ENCODE measurements at regions not wholly inside any gene's neighbourhood (a gene's known extent, or its start where the extent isn't known, plus 50 kb on each side); places are given as distances from the start of the nearest gene placed in this dataset.

DNA sequence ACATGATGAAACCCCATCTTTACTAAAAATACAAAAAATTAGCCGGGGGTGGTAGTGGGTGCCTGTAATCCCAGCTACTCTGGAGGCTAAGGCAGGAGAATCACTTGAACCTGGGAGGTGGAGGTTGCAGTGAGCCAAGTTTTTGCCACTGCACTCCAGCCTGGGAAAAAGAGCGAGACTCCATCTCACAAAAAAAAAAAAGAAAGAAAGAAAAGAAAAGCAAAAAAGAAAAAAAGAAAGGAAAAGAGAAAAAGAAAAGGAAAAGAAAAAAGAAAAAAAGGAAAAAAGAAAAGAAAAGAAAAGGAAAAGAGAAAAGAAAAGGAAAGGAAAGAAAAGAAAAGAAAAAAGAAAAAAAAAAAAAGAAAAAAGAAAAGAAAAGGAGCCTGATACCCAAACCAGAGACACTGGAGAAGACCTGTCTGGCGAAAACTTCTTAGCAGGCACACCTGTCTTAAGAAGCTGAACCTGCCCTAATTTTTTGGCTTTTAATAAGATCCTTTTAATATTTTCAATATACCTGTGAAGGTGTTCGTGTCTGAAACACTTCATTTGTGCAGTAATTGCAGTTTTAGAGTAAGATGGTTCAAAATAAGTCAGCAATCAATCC is 164.7 kb upstream of the IRX2 start:
- no peak for DNase-seq (ENCODE audit: low read depth in 1 of 2, low spot score in 2 of 2)

DNA sequence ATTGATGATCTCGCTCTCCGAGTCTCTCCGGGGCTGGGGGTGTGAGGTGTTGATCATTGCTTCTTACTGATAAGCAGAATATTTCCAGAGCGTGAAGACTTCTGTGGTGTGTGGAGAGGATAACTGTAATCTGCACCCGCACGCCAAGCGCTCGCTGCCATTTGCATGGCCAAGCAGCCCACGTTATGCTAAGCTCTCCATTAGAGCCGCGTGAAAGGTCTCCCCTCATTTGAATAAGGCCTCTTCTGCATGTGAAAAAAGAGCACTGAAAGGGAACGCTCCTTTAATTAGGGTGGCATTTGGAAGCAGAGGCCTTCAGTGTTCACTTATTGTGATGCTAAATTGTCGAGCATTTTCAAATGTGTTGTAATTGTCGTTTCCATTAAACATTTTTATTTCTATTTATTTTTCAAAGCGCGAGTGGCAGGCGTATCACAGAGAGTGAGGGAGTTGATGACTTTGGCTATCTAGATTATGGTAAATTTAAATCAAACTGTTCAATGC is 163.6 kb upstream of the IRX2 start:
- H3K9me3 ChIP-seq (replicated peaks), result peaks cover 41% of the 10 kb centered on the region
- H3K4me1 ChIP-seq (replicated peaks), result no peaks in the 10 kb centered on the region
- no peaks in the 10 kb centered on the region for H3K36me3 ChIP-seq
- peak in 1 of 2 experiments; percentile 40 for DNase-seq (ENCODE audit: low read depth in 1 of 2, low spot score in 2 of 2)
- H3K27me3 ChIP-seq (replicated peaks), result no peaks in the 10 kb centered on the region
- H3K4me3 ChIP-seq, result no peak overlapping the region
- H3K27ac ChIP-seq, result no peak overlapping the region

More for the DNA sequence above, 164.7 kb upstream of the IRX2 start:
- Histone ChIP-seq H3K27me3 (replicated peaks) (no peaks in the 10 kb centered on the region), H3K9me3 (replicated peaks) (peaks cover 52% of the 10 kb centered on the region), H3K36me3 (no peaks in the 10 kb centered on the region), H3K4me1 (replicated peaks) (no peaks in the 10 kb centered on the region), H3K4me3 (no peak overlapping the region), H3K27ac (no peak overlapping the region)

DNA sequence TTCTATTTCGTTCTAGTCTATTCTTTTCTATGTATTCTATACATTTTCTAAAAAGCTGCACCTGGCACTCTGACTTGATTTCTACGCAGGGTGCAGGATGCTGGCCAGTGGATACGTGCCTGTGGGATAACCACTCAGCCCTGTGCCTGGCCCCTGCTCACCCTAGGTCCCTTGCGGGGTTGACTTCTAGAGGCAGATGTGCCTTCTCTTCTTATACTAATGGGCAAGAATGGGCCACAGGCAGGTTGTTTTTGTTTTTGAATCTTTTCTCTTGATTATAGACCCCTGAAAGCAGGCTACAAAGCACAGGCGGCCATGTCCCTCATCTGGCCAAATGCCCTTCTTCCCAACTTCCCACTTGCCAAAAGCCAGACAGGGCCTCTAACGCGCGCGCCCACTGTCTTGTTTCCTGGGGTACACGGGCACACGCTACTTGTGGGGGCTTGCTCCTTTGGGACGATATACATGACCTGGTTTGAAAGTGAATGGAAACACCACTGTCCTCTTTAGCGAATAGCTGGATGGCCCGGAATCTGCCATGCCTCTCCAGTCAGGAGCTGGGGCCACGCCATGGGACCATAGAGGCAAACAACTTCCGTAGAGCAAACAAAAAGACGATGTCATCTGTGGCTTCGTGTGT is 162.7 kb upstream of the IRX2 start:
- H3K36me3 ChIP-seq, result no peaks in the 10 kb centered on the region
- peak in 1 of 2 experiments; percentile 29 for DNase-seq (ENCODE audit: low read depth in 1 of 2, low spot score in 2 of 2)
- H3K4me3 ChIP-seq, result no peak overlapping the region
- H3K27me3 ChIP-seq (replicated peaks), result no peaks in the 10 kb centered on the region
- H3K4me1 ChIP-seq (replicated peaks), result no peaks in the 10 kb centered on the region
- no peak overlapping the region for H3K27ac ChIP-seq
- H3K9me3 ChIP-seq (replicated peaks), result peaks cover 34% of the 10 kb centered on the region

DNA sequence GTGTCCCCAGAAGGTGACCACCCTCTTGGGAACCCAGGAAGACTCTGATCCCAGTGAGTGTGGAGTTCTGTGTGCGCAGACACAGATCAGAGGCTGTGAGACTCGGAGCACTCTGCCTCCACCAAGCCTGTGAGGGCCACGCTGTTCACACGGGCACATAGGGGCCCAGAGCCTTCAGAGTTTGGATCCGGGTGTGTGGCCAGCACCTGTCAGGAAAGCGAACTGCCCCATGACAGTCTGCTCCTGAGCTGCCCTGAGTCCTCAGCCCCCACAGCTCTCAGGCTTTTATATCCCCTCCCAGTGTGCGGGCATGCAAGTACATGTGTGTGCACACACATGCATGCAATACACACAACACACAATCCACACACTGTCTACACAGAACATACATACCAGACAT is 161.8 kb upstream of the IRX2 start:
- H3K27me3 ChIP-seq (replicated peaks), result no peaks in the 10 kb centered on the region
- no peak overlapping the region for H3K27ac ChIP-seq

DNA sequence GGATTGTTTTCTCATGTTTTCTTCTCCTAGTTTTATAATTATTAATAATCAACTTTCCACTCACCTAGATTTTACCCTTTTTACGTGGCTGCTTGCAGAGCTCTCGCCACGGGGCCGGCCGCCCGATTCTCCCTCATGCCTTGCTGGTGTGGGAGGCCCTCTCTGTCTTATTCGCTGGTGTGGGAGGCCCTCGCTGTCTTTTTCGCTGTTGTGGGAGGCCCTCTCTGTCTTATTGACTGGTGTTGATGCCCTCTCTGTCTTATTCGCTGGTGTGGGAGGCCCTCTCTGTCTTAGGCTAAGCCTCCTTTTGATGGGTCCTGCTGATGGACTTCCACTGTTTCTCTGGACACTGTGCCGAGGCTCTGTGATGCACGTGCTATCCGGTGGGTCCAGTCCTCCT is 161.3 kb upstream of the IRX2 start:
- no peaks in the 10 kb centered on the region for H3K4me1 ChIP-seq (replicated peaks)
- peak in 1 of 2 experiments; percentile 34 for DNase-seq (ENCODE audit: low read depth in 1 of 2, low spot score in 2 of 2)
- H3K27ac ChIP-seq, result no peak overlapping the region
- H3K4me3 ChIP-seq, result no peak overlapping the region
- no peaks in the 10 kb centered on the region for H3K27me3 ChIP-seq (replicated peaks)
- no peaks in the 10 kb centered on the region for H3K36me3 ChIP-seq
- peaks cover 29% of the 10 kb centered on the region for H3K9me3 ChIP-seq (replicated peaks)

More for the DNA sequence above, 161.8 kb upstream of the IRX2 start:
- H3K9me3 ChIP-seq (replicated peaks), result peaks cover 31% of the 10 kb centered on the region
- no peaks in the 10 kb centered on the region for H3K36me3 ChIP-seq
- peak in 1 of 2 experiments; percentile 28 for DNase-seq (ENCODE audit: low read depth in 1 of 2, low spot score in 2 of 2)
- H3K4me3 ChIP-seq, result no peak overlapping the region
- H3K4me1 ChIP-seq (replicated peaks), result no peaks in the 10 kb centered on the region

DNA sequence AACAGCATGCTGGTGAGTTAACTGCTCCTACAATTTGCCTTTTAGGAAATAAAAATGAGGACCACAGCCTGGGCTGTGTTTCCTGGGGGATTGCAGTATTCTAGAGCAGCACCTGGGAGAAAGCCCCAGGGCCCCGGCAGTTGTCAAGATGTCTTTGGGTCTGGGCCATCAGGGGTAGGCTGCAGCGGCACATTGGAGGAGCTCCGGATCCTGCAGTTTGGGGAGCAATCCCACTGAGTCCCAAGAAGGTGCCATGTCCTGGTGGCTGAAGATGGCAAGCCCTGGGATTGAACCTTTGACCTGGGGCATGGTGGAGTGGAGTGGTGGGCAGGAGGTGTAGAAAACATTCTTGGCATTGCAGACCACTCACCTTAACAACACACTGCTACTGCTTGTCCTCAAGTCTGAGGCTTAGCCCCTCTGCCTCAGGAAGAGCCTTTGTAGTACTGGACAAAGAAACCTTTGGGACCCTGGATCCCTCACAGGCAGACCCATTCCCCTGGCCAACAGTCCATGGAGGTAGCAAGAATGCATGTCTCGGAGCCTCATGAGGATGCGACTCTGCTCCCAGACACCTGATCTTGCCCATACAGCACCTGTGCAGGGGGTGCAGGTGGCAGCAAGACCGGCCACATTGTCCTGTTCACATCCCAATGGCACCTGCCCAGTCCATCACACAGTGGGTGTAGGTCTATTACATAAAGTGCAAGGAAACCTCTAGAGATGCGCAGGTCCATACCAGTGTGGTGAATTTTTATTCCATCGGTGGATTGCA is 159.1 kb upstream of the IRX2 start:
- Histone ChIP-seq H3K4me3 (no peak overlapping the region), H3K36me3 (no peaks in the 10 kb centered on the region), H3K9me3 (replicated peaks) (peaks cover 27% of the 10 kb centered on the region), H3K27me3 (replicated peaks) (no peaks in the 10 kb centered on the region), H3K27ac (no peak overlapping the region), H3K4me1 (replicated peaks) (no peaks in the 10 kb centered on the region)
- peak in 1 of 2 experiments; percentile 35 for DNase-seq (ENCODE audit: low read depth in 1 of 2, low spot score in 2 of 2)

DNA sequence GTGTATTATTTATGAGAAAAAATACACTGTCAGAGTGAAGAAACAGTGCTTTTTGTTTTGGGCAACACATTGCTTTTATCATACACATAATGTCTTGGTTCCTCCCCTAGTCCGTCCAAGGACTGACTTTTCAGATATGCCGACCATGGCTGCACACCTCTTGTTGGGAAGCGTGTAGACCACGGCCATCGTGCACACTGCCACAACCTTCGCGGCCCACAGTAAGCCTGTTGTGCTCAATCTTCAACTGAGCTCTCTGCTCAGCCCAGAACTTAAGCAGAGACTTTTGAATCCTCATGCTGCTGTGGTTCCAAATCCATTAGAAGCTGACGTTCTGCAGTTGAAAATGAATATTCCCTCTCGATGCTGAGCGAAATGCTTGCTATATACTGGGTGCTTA is 157.6 kb upstream of the IRX2 start:
- no peaks in the 10 kb centered on the region for H3K27me3 ChIP-seq (replicated peaks)
- DNase-seq (ENCODE audit: low read depth in 1 of 2, low spot score in 2 of 2), result peak in 1 of 2 experiments; percentile 22

DNA sequence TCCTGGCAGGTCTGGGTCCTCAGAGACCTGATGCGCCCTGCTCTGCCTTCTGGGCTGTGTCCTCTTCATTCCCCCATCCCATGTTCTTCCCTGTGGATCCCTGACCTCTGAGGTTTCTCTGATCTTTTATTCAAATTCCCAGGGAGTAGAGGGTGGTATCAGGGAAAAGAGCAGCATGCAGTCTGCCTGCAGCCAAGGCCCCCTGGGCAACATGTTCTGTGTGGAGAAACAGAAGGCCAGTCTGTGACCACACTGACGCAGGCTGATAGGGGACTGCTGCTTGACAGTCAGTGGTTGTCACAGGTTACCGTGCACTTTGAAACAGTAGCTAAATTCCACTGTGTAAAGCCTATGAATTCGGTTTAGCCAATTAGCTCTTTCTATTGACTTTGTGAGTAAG is 156.6 kb upstream of the IRX2 start:
- peaks cover 23% of the 10 kb centered on the region for H3K9me3 ChIP-seq (replicated peaks)
- no peak overlapping the region for H3K27ac ChIP-seq
- no peak overlapping the region for H3K4me3 ChIP-seq
- DNase-seq (ENCODE audit: low read depth in 1 of 2, low spot score in 2 of 2), result no peak
- H3K27me3 ChIP-seq (replicated peaks), result no peaks in the 10 kb centered on the region
- H3K36me3 ChIP-seq, result no peaks in the 10 kb centered on the region
- H3K4me1 ChIP-seq (replicated peaks), result no peaks in the 10 kb centered on the region

More for the DNA sequence above, 157.6 kb upstream of the IRX2 start:
- Histone ChIP-seq H3K4me1 (replicated peaks) (no peaks in the 10 kb centered on the region), H3K36me3 (no peaks in the 10 kb centered on the region), H3K4me3 (no peak overlapping the region), H3K27ac (no peak overlapping the region), H3K9me3 (replicated peaks) (peaks cover 25% of the 10 kb centered on the region)

DNA sequence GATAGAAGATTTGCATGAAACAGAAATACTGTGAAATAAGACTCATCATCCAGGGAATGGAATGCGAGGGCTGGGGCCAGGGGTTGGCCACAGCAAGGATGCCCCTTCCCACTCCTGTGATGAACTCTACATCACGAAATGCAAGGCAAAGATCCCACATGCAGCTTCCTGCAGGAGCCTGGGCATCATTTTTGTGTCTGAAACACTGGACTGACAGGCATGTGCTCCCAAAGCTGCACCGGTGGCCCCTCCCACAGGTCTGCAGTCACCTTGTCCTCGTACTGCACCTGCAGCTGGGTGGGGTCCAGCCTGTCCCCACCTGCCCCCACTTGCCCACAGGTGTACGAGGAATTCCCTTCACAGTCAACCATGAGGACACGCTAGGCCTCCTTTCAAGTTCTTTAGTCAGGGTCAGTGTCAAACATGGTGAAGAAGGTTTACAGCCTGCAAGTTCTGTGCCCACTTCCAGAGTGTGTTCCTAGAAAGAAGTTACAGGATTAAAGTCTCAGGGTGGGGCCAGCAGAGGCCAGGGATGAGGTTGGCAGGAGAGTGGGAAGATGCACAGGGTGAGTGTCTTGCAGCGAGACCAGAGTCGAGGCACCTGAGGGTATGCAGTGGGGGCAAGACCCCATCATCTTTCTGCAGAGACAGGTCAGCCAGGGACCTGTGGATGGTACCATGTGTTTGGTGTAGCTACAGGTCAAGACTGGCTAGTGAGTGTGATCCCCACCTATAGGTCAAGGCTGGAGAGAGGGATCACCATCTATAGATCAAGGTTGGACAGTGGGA is 155.0 kb upstream of the IRX2 start:
- Histone ChIP-seq H3K27me3 (replicated peaks) (no peaks in the 10 kb centered on the region), H3K36me3 (no peaks in the 10 kb centered on the region), H3K27ac (no peak overlapping the region), H3K4me1 (replicated peaks) (no peaks in the 10 kb centered on the region), H3K4me3 (no peak overlapping the region), H3K9me3 (replicated peaks) (peaks cover 31% of the 10 kb centered on the region)
- peak in 1 of 2 experiments; percentile 31 for DNase-seq (ENCODE audit: low read depth in 1 of 2, low spot score in 2 of 2)

DNA sequence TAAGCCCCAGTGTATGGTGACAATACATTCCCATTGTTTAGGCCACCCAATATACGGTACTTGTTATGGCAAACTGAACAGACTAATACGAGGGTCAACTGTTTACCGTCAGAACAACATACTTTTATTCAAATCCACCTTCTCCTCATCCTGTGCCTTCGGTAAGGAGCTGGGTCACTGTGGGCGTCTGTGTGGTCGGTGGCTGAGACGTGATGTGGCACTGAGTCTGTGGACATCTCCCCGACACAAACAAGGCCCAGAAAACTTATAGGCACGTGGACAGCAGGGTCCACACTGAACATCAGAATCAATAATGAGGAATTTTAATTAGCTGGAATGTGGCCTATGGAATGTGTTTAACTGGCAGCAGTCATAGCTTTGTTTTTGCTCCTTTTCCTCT is 154.3 kb upstream of the IRX2 start:
- Histone ChIP-seq H3K9me3 (replicated peaks) (peaks cover 32% of the 10 kb centered on the region), H3K4me1 (replicated peaks) (no peaks in the 10 kb centered on the region), H3K4me3 (no peak overlapping the region), H3K27me3 (replicated peaks) (no peaks in the 10 kb centered on the region), H3K27ac (no peak overlapping the region), H3K36me3 (no peaks in the 10 kb centered on the region)
- peak in 1 of 2 experiments; percentile 30 for DNase-seq (ENCODE audit: low read depth in 1 of 2, low spot score in 2 of 2)

DNA sequence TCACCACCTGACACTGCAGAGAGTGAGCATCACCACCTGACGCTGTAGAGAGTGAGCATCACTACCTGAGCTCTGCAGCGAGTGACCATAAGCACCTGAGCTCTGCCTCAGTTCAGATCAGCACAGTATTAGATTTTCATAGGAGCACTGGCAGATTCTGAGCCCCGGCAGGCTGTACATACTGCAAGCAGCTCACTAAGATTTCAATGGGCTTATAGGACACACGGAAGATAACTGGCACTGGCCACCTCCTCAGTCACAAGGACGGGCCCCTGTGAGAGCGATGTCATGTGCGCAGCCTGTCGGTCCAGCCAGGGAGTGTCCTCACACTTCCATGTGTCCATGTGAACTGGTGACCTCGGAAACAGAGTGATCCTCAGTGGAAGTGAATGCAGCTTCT is 153.5 kb upstream of the IRX2 start:
- H3K4me3 ChIP-seq, result no peak overlapping the region
- no peaks in the 10 kb centered on the region for H3K27me3 ChIP-seq (replicated peaks)
- no peaks in the 10 kb centered on the region for H3K36me3 ChIP-seq
- peak in 1 of 2 experiments; percentile 30 for DNase-seq (ENCODE audit: low read depth in 1 of 2, low spot score in 2 of 2)
- H3K4me1 ChIP-seq (replicated peaks), result no peaks in the 10 kb centered on the region
- no peak overlapping the region for H3K27ac ChIP-seq
- peaks cover 32% of the 10 kb centered on the region for H3K9me3 ChIP-seq (replicated peaks)

DNA sequence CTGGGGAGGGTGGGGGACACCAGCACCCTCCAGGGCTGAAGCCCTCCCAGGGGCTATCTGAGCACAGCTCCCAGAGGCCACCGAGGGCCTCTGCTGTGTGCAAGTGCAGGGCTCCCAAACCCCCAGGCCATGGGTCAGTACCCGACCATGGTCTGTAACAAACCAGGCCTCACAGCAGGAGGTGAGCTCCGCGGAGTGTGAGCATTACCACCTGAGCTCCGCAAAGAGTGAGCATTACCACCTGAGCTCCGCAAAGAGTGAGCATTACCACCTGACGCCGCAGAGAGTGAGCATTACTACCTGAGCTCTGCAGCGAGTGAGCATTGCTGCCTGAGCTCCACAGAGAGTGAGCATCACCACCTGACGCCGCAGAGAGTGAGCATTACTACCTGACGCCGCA is 152.9 kb upstream of the IRX2 start:
- Histone ChIP-seq H3K27me3 (replicated peaks) (no peaks in the 10 kb centered on the region), H3K27ac (no peak overlapping the region), H3K4me3 (no peak overlapping the region), H3K4me1 (replicated peaks) (no peaks in the 10 kb centered on the region), H3K36me3 (no peaks in the 10 kb centered on the region), H3K9me3 (replicated peaks) (peaks cover 34% of the 10 kb centered on the region)
- peak in 1 of 2 experiments; percentile 32 for DNase-seq (ENCODE audit: low read depth in 1 of 2, low spot score in 2 of 2)
